Aorta (tissue), 5 donors: ENCODE measurements at regions not wholly inside any gene's neighbourhood (a gene's known extent, or its start where the extent isn't known, plus 50 kb on each side); places are given as distances from the start of the nearest gene placed in this dataset.
A peak's percentile ranks its signal among the peaks of the same experiment; 100 is the strongest.

Experiments
- ATAC-seq: fragments of 200-7000 bp; cut with Tn5 transposase; one replicate; pipeline ENCODE4 v1.9.1; 2022; ENCODE audit warnings: moderate library complexity; ENCODE audit not compliant: low FRiP score
- DNase-seq, 2 donors: peaks; one replicate each; pipeline ENCODE4 v3.0.0-alpha.2; 2020
- H3K27ac ChIP-seq, 2 donors: one replicate each; pipeline ENCODE4 v1.5.1; 2013; ENCODE audit warnings: low read length in 2 of 2, mild to moderate bottlenecking in 2 of 2, moderate library complexity in 2 of 2, control low read depth in 1 of 2, inconsistent platforms in 1 of 2, low read depth in 1 of 2
- H3K27me3 ChIP-seq, 2 donors: one replicate each; pipeline ENCODE4 v1.6.1; 2013; ENCODE audit warnings: control low read depth in 1 of 2, low read length in 1 of 2, mild to moderate bottlenecking in 1 of 2, moderate library complexity in 1 of 2; ENCODE audit not compliant: insufficient read depth in 2 of 2, control insufficient read depth in 1 of 2
- H3K36me3 ChIP-seq, 2 donors: one replicate each; pipeline ENCODE4 v1.6.1; 2013; ENCODE audit warnings: control low read depth in 1 of 2, low read length in 1 of 2, mild to moderate bottlenecking in 1 of 2; ENCODE audit not compliant: insufficient read depth in 2 of 2, control insufficient read depth in 1 of 2
- H3K4me1 ChIP-seq, 2 donors: one replicate each; pipeline ENCODE4 v1.6.1; 2013; ENCODE audit warnings: low read length in 2 of 2, control low read depth in 1 of 2, mild to moderate bottlenecking in 1 of 2, moderate library complexity in 1 of 2; ENCODE audit not compliant: insufficient read depth in 2 of 2, control insufficient read depth in 1 of 2
- H3K4me3 ChIP-seq, 2 donors: one replicate each; pipeline ENCODE4 v1.5.1; 2013; ENCODE audit warnings: low read length in 2 of 2, control low read depth in 1 of 2, mild to moderate bottlenecking in 1 of 2
- H3K9me3 ChIP-seq: one replicate; pipeline ENCODE4 v1.6.1; 2013; ENCODE audit warnings: mild to moderate bottlenecking, low read length; ENCODE audit not compliant: control insufficient read depth
- WGBS, 2 donors: extraction: QIAGEN DNeasy Blood & Tissue Kit; methylation state at CpG; one replicate each; pipeline ENCODE4 v1.1.7; 2013; 5-methylcytosine and 5-hydroxymethylcytosine counted together
- intact Hi-C, 2 donors: fragments of 100-400 bp; cut with DNase I; formaldehyde crosslinking; loops; one replicate each; pipeline versions ENCODE4 v1.14.2 to v1.15.0; 2022
- donor health status: healthy with polysubstance abuse.
- donor health status: Bipolar disorder and iron deficiency.
- donor health status: DM: no; HTN: no; CAD: no.
- donor health status: DM: no; HTN: no; CAD: no.
- donor health status: DM: yes; HTN: yes; CAD: no.

GRCh38 chr17:34163646-34164045 is 91.4 kb upstream of the CCL2 start:
- intact Hi-C loops, result no loop called here
- Histone ChIP-seq H3K27ac (no peak overlapping the region), H3K4me3 (no peak overlapping the region), H3K9me3 (no peaks in the 10 kb centered on the region), H3K27me3 (peaks cover 0 to 2% of the 10 kb centered on the region in 2 donors), H3K36me3 (no peaks in the 10 kb centered on the region), H3K4me1 (no peaks in the 10 kb centered on the region)
- WGBS, 2 donors, result 13 to 23% methylated on average over 6 of the region's 6 CpGs
- ATAC-seq (no peak), DNase-seq (no peak)

- H3K9me3 ChIP-seq, result no peaks in the 10 kb centered on the region
- DNase-seq (no peak), ATAC-seq (no peak)
- H3K36me3 ChIP-seq, result no peaks in the 10 kb centered on the region
- H3K4me1 ChIP-seq, result no peaks in the 10 kb centered on the region
- no peak overlapping the region for H3K4me3 ChIP-seq
- WGBS, 2 donors, result 64 to 71% methylated on average over 4 of the region's 4 CpGs
- no peak overlapping the region for H3K27ac ChIP-seq
- intact Hi-C loops, result no loop called here
- H3K27me3 ChIP-seq, result peaks cover 0 to 2% of the 10 kb centered on the region in 2 donors
Measured at GRCh38 chr17:34164837-34165236, 90.2 kb upstream of the CCL2 start.

- Histone ChIP-seq H3K27me3 (peaks cover 0 to 2% of the 10 kb centered on the region in 2 donors), H3K4me1 (no peaks in the 10 kb centered on the region), H3K4me3 (no peak overlapping the region), H3K9me3 (no peaks in the 10 kb centered on the region), H3K36me3 (no peaks in the 10 kb centered on the region), H3K27ac (no peak overlapping the region)
- ATAC-seq, result no peak
- DNase-seq, result no peak
- intact Hi-C loops, result no loop called here
Measured at GRCh38 chr17:34166352-34166751, 88.7 kb upstream of the CCL2 start.

- no peak overlapping the region for H3K4me3 ChIP-seq
- H3K4me1 ChIP-seq, result no peaks in the 10 kb centered on the region
- WGBS, 2 donors, result 24 to 32% methylated on average over 5 of the region's 5 CpGs
- DNase-seq (no peak), ATAC-seq (no peak)
- H3K36me3 ChIP-seq, result no peaks in the 10 kb centered on the region
- peaks cover 0 to 2% of the 10 kb centered on the region in 2 donors for H3K27me3 ChIP-seq
- intact Hi-C loops, result no loop called here
- no peak overlapping the region for H3K27ac ChIP-seq
- H3K9me3 ChIP-seq, result no peaks in the 10 kb centered on the region
Measured at GRCh38 chr17:34167354-34167753, 87.7 kb upstream of the CCL2 start.

- H3K4me1 ChIP-seq, result no peaks in the 10 kb centered on the region
- no peak overlapping the region for H3K27ac ChIP-seq
- H3K27me3 ChIP-seq, result peaks cover 0 to 2% of the 10 kb centered on the region in 2 donors
- no peaks in the 10 kb centered on the region for H3K36me3 ChIP-seq
- H3K9me3 ChIP-seq, result no peaks in the 10 kb centered on the region
- 79 to 84% methylated on average over 4 of the region's 4 CpGs for WGBS, 2 donors
- no peak overlapping the region for H3K4me3 ChIP-seq
- ATAC-seq (no peak), DNase-seq (no peak)
- intact Hi-C loops, result no loop called here
Measured at GRCh38 chr17:34168989-34169388, 86.1 kb upstream of the CCL2 start.

- Histone ChIP-seq H3K27ac (no peak overlapping the region), H3K4me3 (no peak overlapping the region), H3K9me3 (no peaks in the 10 kb centered on the region), H3K27me3 (peaks cover 0 to 2% of the 10 kb centered on the region in 2 donors), H3K4me1 (no peaks in the 10 kb centered on the region), H3K36me3 (no peaks in the 10 kb centered on the region)
- ATAC-seq (no peak), DNase-seq (no peak)
- intact Hi-C loops, result no loop called here
Measured at GRCh38 chr17:34169496-34169895, 85.6 kb upstream of the CCL2 start.

- no peaks in the 10 kb centered on the region for H3K9me3 ChIP-seq
Measured at GRCh38 chr17:34171245-34171818, 83.8 kb upstream of the CCL2 start.

GRCh38 chr17:34172390-34172918 is 82.6 kb upstream of the CCL2 start:
- DNase-seq (no peak), ATAC-seq (no peak)
- intact Hi-C loops, result no loop called here
- Histone ChIP-seq H3K4me1 (no peaks in the 10 kb centered on the region), H3K4me3 (no peak overlapping the region), H3K36me3 (no peaks in the 10 kb centered on the region), H3K27me3 (no peaks in the 10 kb centered on the region), H3K9me3 (no peaks in the 10 kb centered on the region), H3K27ac (no peak overlapping the region)

More at GRCh38 chr17:34171245-34171818, 83.8 kb upstream of the CCL2 start:
- no peaks in the 10 kb centered on the region for H3K36me3 ChIP-seq
- intact Hi-C loops, result no loop called here
- DNase-seq (peak in 1 of 2 donors; percentile 69), ATAC-seq (no peak)
- H3K27me3 ChIP-seq, result no peaks in the 10 kb centered on the region
- no peak overlapping the region for H3K4me3 ChIP-seq
- 62 to 71% methylated on average over 9 of the region's 9 CpGs for WGBS, 2 donors
- H3K4me1 ChIP-seq, result no peaks in the 10 kb centered on the region
- H3K27ac ChIP-seq, result no peak overlapping the region

GRCh38 chr17:34173241-34173640 is 81.8 kb upstream of the CCL2 start:
- Histone ChIP-seq H3K4me3 (no peak overlapping the region), H3K4me1 (peaks cover 0 to 2% of the 10 kb centered on the region in 2 donors), H3K27me3 (no peaks in the 10 kb centered on the region), H3K36me3 (no peaks in the 10 kb centered on the region), H3K27ac (no peak overlapping the region), H3K9me3 (no peaks in the 10 kb centered on the region)
- intact Hi-C loops, result no loop called here
- DNase-seq (no peak), ATAC-seq (no peak)
- WGBS, 2 donors, result 40 to 53% methylated on average over 4 of the region's 4 CpGs
